Osteocyte (in vitro differentiated cells): ENCODE measurements at regions not wholly inside any gene's neighbourhood (a gene's known extent, or its start where the extent isn't known, plus 50 kb on each side); places are given as distances from the start of the nearest gene placed in this dataset.
A peak's percentile ranks its signal among the peaks of the same experiment; 100 is the strongest.

Source experiments
- DNase-seq: peaks from one replicate; pipeline ENCODE4 v3.0.0; 2021; ENCODE audit warnings: mixed read lengths; ENCODE audit not compliant: unreplicated experiment; ENCODE audit errors: extremely low spot score
- H3K27ac Mint-ChIP-seq: one replicate; pipeline ENCODE4 v1.8.0; 2021; ENCODE audit warnings: mild to moderate bottlenecking, mixed read lengths; ENCODE audit not compliant: unreplicated experiment
- H3K27me3 Mint-ChIP-seq: one replicate; pipeline ENCODE4 v1.8.0; 2021; ENCODE audit warnings: mixed read lengths; ENCODE audit not compliant: unreplicated experiment
- H3K36me3 Mint-ChIP-seq: one replicate; pipeline ENCODE4 v1.8.0; 2021; ENCODE audit warnings: mixed read lengths; ENCODE audit not compliant: unreplicated experiment
- H3K4me1 Mint-ChIP-seq: one replicate; pipeline ENCODE4 v1.8.0; 2021; ENCODE audit warnings: mixed read lengths; ENCODE audit not compliant: unreplicated experiment
- H3K4me3 Mint-ChIP-seq: one replicate; pipeline ENCODE4 v1.8.0; 2021; ENCODE audit warnings: mild to moderate bottlenecking, moderate library complexity, mixed read lengths; ENCODE audit not compliant: unreplicated experiment
- H3K9me3 Mint-ChIP-seq: one replicate; pipeline ENCODE4 v1.8.0; 2021; ENCODE audit warnings: mixed read lengths; ENCODE audit not compliant: unreplicated experiment
- CTCF ChIP-seq: fragments of 200-600 bp; sonication (generic); IDR thresholded peaks from 2 replicates; pipeline ENCODE4 v1.5.0; 2021; ENCODE audit warnings: antibody characterized with exemption, mild to moderate bottlenecking, moderate library complexity

- no peaks in the 10 kb centered on the region for H3K36me3 Mint-ChIP-seq
- H3K27me3 Mint-ChIP-seq, result peaks cover 2% of the 10 kb centered on the region
- H3K27ac Mint-ChIP-seq, result no peak overlapping the region
- no peak overlapping the region for H3K4me3 Mint-ChIP-seq
- no peaks in the 10 kb centered on the region for H3K9me3 Mint-ChIP-seq
- no peak for DNase-seq
- TF ChIP-seq CTCF, result no peak
- peaks cover 12% of the 10 kb centered on the region for H3K4me1 Mint-ChIP-seq
Observed at GRCh38 chr7:42392826-42393225, 155.8 kb upstream of the GLI3 start.

- H3K4me1 Mint-ChIP-seq, result peaks cover 1% of the 10 kb centered on the region
- H3K36me3 Mint-ChIP-seq, result no peaks in the 10 kb centered on the region
- DNase-seq, result no peak
- no peak for TF ChIP-seq CTCF
- no peaks in the 10 kb centered on the region for H3K9me3 Mint-ChIP-seq
- H3K27ac Mint-ChIP-seq, result no peak overlapping the region
- H3K4me3 Mint-ChIP-seq, result no peak overlapping the region
- peaks cover 2% of the 10 kb centered on the region for H3K27me3 Mint-ChIP-seq
Observed at GRCh38 chr7:42389697-42390096, 152.7 kb upstream of the GLI3 start.

GRCh38 chr7:42385912-42386311 is 148.9 kb upstream of the GLI3 start:
- no peaks in the 10 kb centered on the region for H3K9me3 Mint-ChIP-seq
- no peak for DNase-seq
- no peak for TF ChIP-seq CTCF
- no peak overlapping the region for H3K4me3 Mint-ChIP-seq
- peaks cover 12% of the 10 kb centered on the region for H3K4me1 Mint-ChIP-seq
- H3K27ac Mint-ChIP-seq, result no peak overlapping the region
- H3K27me3 Mint-ChIP-seq, result no peaks in the 10 kb centered on the region
- H3K36me3 Mint-ChIP-seq, result no peaks in the 10 kb centered on the region

- Mint-ChIP-seq H3K9me3 (peaks cover 3% of the 10 kb centered on the region), H3K36me3 (no peaks in the 10 kb centered on the region), H3K4me3 (no peak overlapping the region), H3K27me3 (no peaks in the 10 kb centered on the region), H3K27ac (peak overlapping the region; percentile 82), H3K4me1 (peaks cover 39% of the 10 kb centered on the region)
- no peak for DNase-seq
- TF ChIP-seq CTCF, result no peak
Observed at GRCh38 chr7:42381161-42381560, 144.2 kb upstream of the GLI3 start.

GRCh38 chr7:42380401-42380800 is 143.4 kb upstream of the GLI3 start:
- no peaks in the 10 kb centered on the region for H3K36me3 Mint-ChIP-seq
- H3K4me3 Mint-ChIP-seq, result no peak overlapping the region
- no peaks in the 10 kb centered on the region for H3K27me3 Mint-ChIP-seq
- H3K9me3 Mint-ChIP-seq, result peaks cover 3% of the 10 kb centered on the region
- H3K27ac Mint-ChIP-seq, result peak overlapping the region; percentile 82
- no peak for DNase-seq
- peaks cover 39% of the 10 kb centered on the region for H3K4me1 Mint-ChIP-seq
- no peak for TF ChIP-seq CTCF
